Keratinocyte (primary cell): ENCODE measurements at regions not wholly inside any gene's neighbourhood (a gene's known extent, or its start where the extent isn't known, plus 50 kb on each side); places are given as distances from the start of the nearest gene placed in this dataset.

Source experiments
- EZH2 ChIP-seq: IDR thresholded peaks from one replicate; pipeline ENCODE4 v1.6.1; 2012; ENCODE audit warnings: inconsistent platforms, mild to moderate bottlenecking, low read length, moderate library complexity
- TF ChIP-seq, protein P1 (sequence below), 3 experiments: IDR thresholded peaks in 1 of 3; conservative IDR thresholded peaks in 1 of 3; optimal IDR thresholded peaks in 1 of 3; 2 replicates in 2 of 3; 3 replicates in 1 of 3; pipeline versions ENCODE3 to v1.5.1; 2011; ENCODE audit warnings: low read length in 3 of 3, mild to moderate bottlenecking in 3 of 3, moderate library complexity in 2 of 3, control low read depth in 1 of 3, inconsistent platforms in 1 of 3; ENCODE audit not compliant: insufficient read depth in 2 of 3; ENCODE audit errors: extremely low read depth in 1 of 3

DNA sequence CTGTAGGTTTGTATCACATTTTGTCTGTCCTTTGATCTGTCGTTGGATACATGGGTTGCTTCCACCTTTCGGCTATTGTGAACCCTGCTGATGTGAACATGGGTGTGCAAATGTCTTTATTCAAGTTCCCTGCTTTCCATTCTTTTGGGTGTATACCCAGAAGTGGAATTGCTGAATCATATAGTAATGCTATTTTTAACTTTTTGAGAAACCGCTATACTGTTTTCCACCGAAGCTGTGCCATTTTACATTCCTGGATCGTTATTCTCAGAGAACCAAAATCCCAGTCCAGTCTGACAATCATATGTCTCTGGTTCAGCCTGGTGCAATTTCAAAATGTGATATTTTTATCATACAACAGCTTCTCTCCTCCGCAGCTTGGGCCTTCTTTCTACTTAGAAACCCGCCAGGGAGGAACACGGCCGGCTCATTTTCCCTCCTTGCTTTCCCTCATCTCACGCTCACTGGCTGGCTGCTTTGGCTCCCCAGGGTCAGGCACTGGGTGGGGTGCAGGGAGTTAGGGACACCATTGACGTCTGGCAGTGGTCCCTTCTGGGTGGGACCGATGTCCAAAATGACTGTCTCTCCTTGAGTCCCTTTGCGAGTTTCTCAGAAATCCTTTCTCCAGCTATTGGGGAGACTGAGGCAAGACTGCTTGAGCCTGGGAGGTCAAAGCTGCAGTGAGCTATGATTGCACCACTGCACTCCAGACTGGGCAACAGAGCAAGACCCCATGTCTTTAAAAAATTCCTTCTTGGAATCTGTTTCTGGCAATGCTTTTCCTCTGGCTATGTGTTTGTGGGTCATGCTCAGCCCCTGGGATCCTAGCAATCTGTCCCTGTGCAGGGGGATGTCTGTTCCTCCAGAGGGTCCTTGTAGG, 73.5 kb upstream of the AKT3 start:
- TF ChIP-seq EZH2 = no peak
- TF ChIP-seq, protein P1, sequence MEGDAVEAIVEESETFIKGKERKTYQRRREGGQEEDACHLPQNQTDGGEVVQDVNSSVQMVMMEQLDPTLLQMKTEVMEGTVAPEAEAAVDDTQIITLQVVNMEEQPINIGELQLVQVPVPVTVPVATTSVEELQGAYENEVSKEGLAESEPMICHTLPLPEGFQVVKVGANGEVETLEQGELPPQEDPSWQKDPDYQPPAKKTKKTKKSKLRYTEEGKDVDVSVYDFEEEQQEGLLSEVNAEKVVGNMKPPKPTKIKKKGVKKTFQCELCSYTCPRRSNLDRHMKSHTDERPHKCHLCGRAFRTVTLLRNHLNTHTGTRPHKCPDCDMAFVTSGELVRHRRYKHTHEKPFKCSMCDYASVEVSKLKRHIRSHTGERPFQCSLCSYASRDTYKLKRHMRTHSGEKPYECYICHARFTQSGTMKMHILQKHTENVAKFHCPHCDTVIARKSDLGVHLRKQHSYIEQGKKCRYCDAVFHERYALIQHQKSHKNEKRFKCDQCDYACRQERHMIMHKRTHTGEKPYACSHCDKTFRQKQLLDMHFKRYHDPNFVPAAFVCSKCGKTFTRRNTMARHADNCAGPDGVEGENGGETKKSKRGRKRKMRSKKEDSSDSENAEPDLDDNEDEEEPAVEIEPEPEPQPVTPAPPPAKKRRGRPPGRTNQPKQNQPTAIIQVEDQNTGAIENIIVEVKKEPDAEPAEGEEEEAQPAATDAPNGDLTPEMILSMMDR (optimal IDR thresholded peaks at IDR 0.05 in 1 of 3, IDR thresholded peaks at IDR 0.05 in 1 of 3, conservative IDR thresholded peaks at IDR 0.05 in 1 of 3; ENCODE audit: extremely low read depth in 1 of 3, insufficient read depth in 2 of 3, low read length in 3 of 3) = no peak
